ENCODE measurements at regions not wholly inside any gene's neighbourhood (a gene's known extent, or its start where the extent isn't known, plus 50 kb on each side); places are given as distances from the start of the nearest gene placed in this dataset.

GRCh38 chr1:173107696-173108095 lies 57.0 kb upstream of the TNFSF18 start:
- intact Hi-C loops (cut with micrococcal nuclease) = no loop called here
- ChIA-PET CTCF (no interaction called here), POLR2A (no interaction called here)
- Mint-ChIP-seq H3K36me3 (peaks cover 7% of the 10 kb centered on the region), H3K4me3 (no peak overlapping the region), H3K27ac (no peak overlapping the region), H3K9me3 (peaks cover 30% of the 10 kb centered on the region), H3K4me1 (ENCODE audit: low read depth) (no peaks in the 10 kb centered on the region), H3K27me3 (no peaks in the 10 kb centered on the region)
- DNase-seq = no peak

GRCh38 chr1:173103006-173103405 lies 52.3 kb upstream of the TNFSF18 start:
- intact Hi-C loops (cut with micrococcal nuclease) = no loop called here
- no peak for DNase-seq
- no peaks in the 10 kb centered on the region for H3K4me1 Mint-ChIP-seq (ENCODE audit: low read depth)
- H3K4me3 Mint-ChIP-seq = no peak overlapping the region
- no peaks in the 10 kb centered on the region for H3K27me3 Mint-ChIP-seq
- H3K27ac Mint-ChIP-seq = no peak overlapping the region
- CTCF ChIA-PET = no interaction called here
- POLR2A ChIA-PET = no interaction called here
- peaks cover 25% of the 10 kb centered on the region for H3K9me3 Mint-ChIP-seq
- peaks cover 2% of the 10 kb centered on the region for H3K36me3 Mint-ChIP-seq

- Mint-ChIP-seq H3K36me3 (no peaks in the 10 kb centered on the region), H3K9me3 (peaks cover 18% of the 10 kb centered on the region), H3K4me3 (no peak overlapping the region), H3K27ac (no peak overlapping the region), H3K27me3 (no peaks in the 10 kb centered on the region), H3K4me1 (ENCODE audit: low read depth) (no peaks in the 10 kb centered on the region)
- intact Hi-C loops (cut with micrococcal nuclease) = no loop called here
- POLR2A ChIA-PET = no interaction called here
- CTCF ChIA-PET = no interaction called here
- DNase-seq = no peak
Observed at GRCh38 chr1:173101589-173101988, 50.8 kb upstream of the TNFSF18 start.

DNA sequence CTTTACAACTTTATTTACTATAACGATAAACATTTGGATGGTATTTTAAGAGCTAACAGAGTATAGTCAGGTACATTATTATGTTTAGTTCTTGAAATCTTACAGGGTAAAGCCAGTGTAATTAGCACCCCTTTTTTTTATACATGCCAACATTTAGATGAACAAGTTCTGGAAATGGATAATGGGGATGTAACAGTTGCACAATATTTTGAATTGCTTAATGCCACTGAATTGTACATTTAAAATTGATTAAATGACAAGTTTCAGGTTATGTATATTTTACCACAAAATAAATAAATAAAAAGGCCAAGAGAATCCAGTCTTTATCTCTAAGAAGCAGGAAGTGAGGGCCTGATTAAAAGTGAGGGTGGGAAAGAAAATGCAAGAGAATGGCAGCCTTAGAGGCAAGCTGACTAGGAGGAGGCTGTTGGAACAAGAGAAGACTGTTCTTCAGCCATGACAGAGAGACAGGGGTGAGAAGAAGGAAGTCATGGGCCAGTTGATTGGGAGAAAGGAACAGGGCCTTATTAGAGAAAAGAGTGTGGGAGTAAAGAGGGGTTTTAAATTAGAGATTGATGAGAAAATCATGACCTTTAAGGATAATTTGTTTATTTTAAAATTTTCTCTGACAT lies 49.9 kb upstream of the TNFSF18 start:
- Mint-ChIP-seq H3K36me3 (no peaks in the 10 kb centered on the region), H3K9me3 (peaks cover 18% of the 10 kb centered on the region), H3K4me3 (no peak overlapping the region), H3K4me1 (ENCODE audit: low read depth) (no peaks in the 10 kb centered on the region), H3K27me3 (no peaks in the 10 kb centered on the region), H3K27ac (no peak overlapping the region)
- ChIA-PET CTCF (no interaction called here), POLR2A (no interaction called here)
- no peak for DNase-seq
- intact Hi-C loops (cut with micrococcal nuclease) = no loop called here

All from activated CD4-positive, alpha-beta memory T cell treated with anti-CD3 and anti-CD28 coated beads for 36 hours (primary cell).